ENCODE measurements at regions not wholly inside any gene's neighbourhood (a gene's known extent, or its start where the extent isn't known, plus 50 kb on each side); places are given as distances from the start of the nearest gene placed in this dataset.

GRCh38 chr1:218670875-218671274 is 325.7 kb downstream of the TGFB2 start (continued):
- TF ChIP-seq, protein P1, sequence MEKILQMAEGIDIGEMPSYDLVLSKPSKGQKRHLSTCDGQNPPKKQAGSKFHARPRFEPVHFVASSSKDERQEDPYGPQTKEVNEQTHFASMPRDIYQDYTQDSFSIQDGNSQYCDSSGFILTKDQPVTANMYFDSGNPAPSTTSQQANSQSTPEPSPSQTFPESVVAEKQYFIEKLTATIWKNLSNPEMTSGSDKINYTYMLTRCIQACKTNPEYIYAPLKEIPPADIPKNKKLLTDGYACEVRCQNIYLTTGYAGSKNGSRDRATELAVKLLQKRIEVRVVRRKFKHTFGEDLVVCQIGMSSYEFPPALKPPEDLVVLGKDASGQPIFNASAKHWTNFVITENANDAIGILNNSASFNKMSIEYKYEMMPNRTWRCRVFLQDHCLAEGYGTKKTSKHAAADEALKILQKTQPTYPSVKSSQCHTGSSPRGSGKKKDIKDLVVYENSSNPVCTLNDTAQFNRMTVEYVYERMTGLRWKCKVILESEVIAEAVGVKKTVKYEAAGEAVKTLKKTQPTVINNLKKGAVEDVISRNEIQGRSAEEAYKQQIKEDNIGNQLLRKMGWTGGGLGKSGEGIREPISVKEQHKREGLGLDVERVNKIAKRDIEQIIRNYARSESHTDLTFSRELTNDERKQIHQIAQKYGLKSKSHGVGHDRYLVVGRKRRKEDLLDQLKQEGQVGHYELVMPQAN (conservative IDR thresholded peaks at IDR 0.05) = no peak

DNA sequence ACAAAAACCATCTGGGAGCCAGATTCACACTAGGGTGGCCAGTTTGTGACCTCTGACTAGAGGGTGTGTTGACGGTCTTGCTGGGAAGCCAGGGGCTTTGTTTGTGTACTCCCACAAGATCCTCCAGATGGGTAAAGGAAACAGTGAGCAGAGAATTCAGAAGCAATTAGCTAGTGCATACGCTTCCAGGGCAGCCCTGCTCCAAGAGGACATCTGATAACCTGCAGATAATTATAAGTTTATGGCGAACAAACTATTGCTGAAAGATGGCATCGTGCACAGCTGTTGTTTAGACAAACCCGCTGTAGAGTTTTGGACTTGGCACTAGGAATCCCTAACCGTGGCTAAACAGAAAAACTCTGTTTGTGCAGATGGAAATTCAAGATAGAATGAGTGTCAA is 326.4 kb downstream of the TGFB2 start:
- in situ Hi-C loops (cut with MboI) (no loop called here), intact Hi-C loops (cut with micrococcal nuclease; ENCODE audit: unreplicated experiment) (no loop called here)
- no TSS peak for BruUV-seq (replicated peaks)
- Histone ChIP-seq H3K36me3 (ENCODE audit: control insufficient read depth in 2 of 2, insufficient read depth in 2 of 2, low read length in 1 of 2) (no peaks in the 10 kb centered on the region), H3K9me3 (replicated peaks; ENCODE audit: control insufficient read depth, insufficient read depth, low read length) (no peaks in the 10 kb centered on the region), H4K20me1 (ENCODE audit: control insufficient read depth, insufficient read depth) (no peaks in the 10 kb centered on the region), H3K79me2 (ENCODE audit: control insufficient read depth, insufficient read depth, low read length) (no peaks in the 10 kb centered on the region), H3K27me3 (replicated peaks in 1 of 2; ENCODE audit: control insufficient read depth in 2 of 2, insufficient read depth in 2 of 2, low read length in 1 of 2) (no peaks in the 10 kb centered on the region; a peak in 1 of 4 replicates), H3K4me1 (ENCODE audit: control insufficient read depth, insufficient read depth, low read length) (no peaks in the 10 kb centered on the region), H3K27ac (ENCODE audit: control insufficient read depth, insufficient read depth) (no peak overlapping the region), H3K9ac (ENCODE audit: control insufficient read depth, insufficient read depth, low read length) (no peak overlapping the region), H3K4me3 (no peak overlapping the region), H2AFZ (ENCODE audit: control insufficient read depth, low read depth, low read length) (no peak overlapping the region), H3K4me2 (ENCODE audit: control insufficient read depth, insufficient read depth) (no peak overlapping the region)
- ChIA-PET SMC1A (ENCODE audit: uncharacterized antibody, unreplicated experiment) (no interaction called here), POLR2A (no interaction called here), RAD21 (ENCODE audit: unreplicated experiment) (no interaction called here), CTCF (no interaction called here)
- FAIRE-seq (no peak), DNase-seq (ENCODE audit: low read depth, low spot score) (no peak), ATAC-seq (no peak)
- no peak for TF ChIP-seq SRF (IDR thresholded peaks at IDR 0.05; ENCODE audit: low read depth in 2 of 2, low read length in 2 of 2)
- 34% methylated on average over 6 of the region's 6 CpGs for WGBS (ENCODE audit: insufficient coverage, insufficient replicate concordance, low lambda C conversion rate, missing lambda C conversion rate)

GRCh38 chr1:218673170-218673569 is 328.0 kb downstream of the TGFB2 start:
- DNase-seq (ENCODE audit: low read depth, low spot score) = no peak
- in situ Hi-C loops (cut with MboI) (no loop called here), intact Hi-C loops (cut with micrococcal nuclease; ENCODE audit: unreplicated experiment) (no loop called here)
- Histone ChIP-seq H3K4me1 (ENCODE audit: control insufficient read depth, insufficient read depth, low read length) (no peaks in the 10 kb centered on the region), H3K4me2 (ENCODE audit: control insufficient read depth, insufficient read depth) (no peak overlapping the region), H3K79me2 (ENCODE audit: control insufficient read depth, insufficient read depth, low read length) (no peaks in the 10 kb centered on the region), H4K20me1 (ENCODE audit: control insufficient read depth, insufficient read depth) (no peaks in the 10 kb centered on the region), H3K9ac (ENCODE audit: control insufficient read depth, insufficient read depth, low read length) (no peak overlapping the region), H3K9me3 (replicated peaks; ENCODE audit: control insufficient read depth, insufficient read depth, low read length) (no peaks in the 10 kb centered on the region), H3K27me3 (replicated peaks in 1 of 2; ENCODE audit: control insufficient read depth in 2 of 2, insufficient read depth in 2 of 2, low read length in 1 of 2) (no peaks in the 10 kb centered on the region; a peak in 1 of 4 replicates), H2AFZ (ENCODE audit: control insufficient read depth, low read depth, low read length) (no peak overlapping the region), H3K27ac (ENCODE audit: control insufficient read depth, insufficient read depth) (no peak overlapping the region), H3K36me3 (ENCODE audit: control insufficient read depth in 2 of 2, insufficient read depth in 2 of 2, low read length in 1 of 2) (no peaks in the 10 kb centered on the region), H3K4me3 (no peak overlapping the region)
- RAD21 ChIA-PET (ENCODE audit: unreplicated experiment) = no interaction called here
- CTCF ChIA-PET = no interaction called here
- POLR2A ChIA-PET = no interaction called here
- FAIRE-seq = no peak
- no peak for TF ChIP-seq MYB (IDR thresholded peaks at IDR 0.05; ENCODE audit: borderline replicate concordance, low read depth, low read length)
- TF ChIP-seq HSF1 (IDR thresholded peaks at IDR 0.05; ENCODE audit: low read depth, low read length) = no peak
- no peak for TF ChIP-seq ATF2 (IDR thresholded peaks at IDR 0.05; ENCODE audit: low read length)
- TF ChIP-seq IRF3 (IDR thresholded peaks at IDR 0.05) = no peak
- TF ChIP-seq RFX5 (IDR thresholded peaks at IDR 0.05; ENCODE audit: low read depth, low read length) = no peak
- no peak for TF ChIP-seq GABPA (IDR thresholded peaks at IDR 0.05; ENCODE audit: low read depth)
- TF ChIP-seq CREM (IDR thresholded peaks at IDR 0.05; ENCODE audit: low read depth) = no peak
- no peak for TF ChIP-seq ZNF24 (IDR thresholded peaks at IDR 0.05)
- TF ChIP-seq YBX1 (IDR thresholded peaks at IDR 0.05) = no peak
- TF ChIP-seq PML (IDR thresholded peaks at IDR 0.05; ENCODE audit: low read length) = no peak
- TF ChIP-seq NBN (IDR thresholded peaks at IDR 0.05) = no peak
- WGBS (ENCODE audit: insufficient coverage, insufficient replicate concordance, low lambda C conversion rate, missing lambda C conversion rate) = 35% methylated on average over 2 of the region's 2 CpGs
- SMC1A ChIA-PET (ENCODE audit: uncharacterized antibody, unreplicated experiment) = no interaction called here
- BruUV-seq (replicated peaks) = no TSS peak
- ATAC-seq = no peak

Measured in GM12878 (cell line).